Colonic mucosa (tissue), 4 donors: ENCODE measurements at regions not wholly inside any gene's neighbourhood (a gene's known extent, or its start where the extent isn't known, plus 50 kb on each side); places are given as distances from the start of the nearest gene placed in this dataset.

ENCODE experiments used
- DNase-seq: peaks from one replicate; pipeline ENCODE4 v3.0.0-alpha.2; 2020
- H3K27ac ChIP-seq: fragments of 200-600 bp; one replicate; pipeline ENCODE4 v1.8.0; 2021
- H3K27me3 ChIP-seq: fragments of 200-600 bp; one replicate; pipeline ENCODE4 v1.8.0; 2021
- H3K36me3 ChIP-seq: fragments of 200-600 bp; one replicate; pipeline ENCODE4 v1.8.0; 2021
- H3K4me1 ChIP-seq: fragments of 200-600 bp; one replicate; pipeline ENCODE4 v1.8.0; 2021; ENCODE audit warnings: mild to moderate bottlenecking
- H3K4me3 ChIP-seq: fragments of 200-600 bp; one replicate; pipeline ENCODE4 v1.8.0; 2021
- H3K9ac ChIP-seq, 2 donors: one replicate each; pipeline ENCODE4 v1.7.0; 2013; ENCODE audit warnings: control low read depth in 2 of 2, low read depth in 2 of 2, low read length in 2 of 2
- H3K9me3 ChIP-seq: fragments of 200-600 bp; one replicate; pipeline ENCODE4 v1.8.0; 2021
- intact Hi-C: fragments of 100-400 bp; cut with DNase I; formaldehyde crosslinking; loops from one replicate; pipeline ENCODE4 v1.14.1; 2022
- TF ChIP-seq, protein P1 (sequence below): fragments of 200-600 bp; IDR thresholded peaks from one replicate; pipeline ENCODE4 v1.8.0; 2022; ENCODE audit warnings: antibody characterized with exemption, mild to moderate bottlenecking
- donor health status: healthy.
- donor health status: DM: no; HTN: no; CAD: no.
- donor health status: DM: no; HTN: no; CAD: no.

GRCh38 chr15:35657679-35658311, 111.8 kb upstream of the DPH6 start:
- H3K27ac ChIP-seq, result no peak overlapping the region
- no peaks in the 10 kb centered on the region for H3K27me3 ChIP-seq
- no peaks in the 10 kb centered on the region for H3K9me3 ChIP-seq
- no peaks in the 10 kb centered on the region for H3K36me3 ChIP-seq
- no peak overlapping the region for H3K4me3 ChIP-seq
- DNase-seq, result no peak
- no peaks in the 10 kb centered on the region for H3K4me1 ChIP-seq
- TF ChIP-seq, protein P1, sequence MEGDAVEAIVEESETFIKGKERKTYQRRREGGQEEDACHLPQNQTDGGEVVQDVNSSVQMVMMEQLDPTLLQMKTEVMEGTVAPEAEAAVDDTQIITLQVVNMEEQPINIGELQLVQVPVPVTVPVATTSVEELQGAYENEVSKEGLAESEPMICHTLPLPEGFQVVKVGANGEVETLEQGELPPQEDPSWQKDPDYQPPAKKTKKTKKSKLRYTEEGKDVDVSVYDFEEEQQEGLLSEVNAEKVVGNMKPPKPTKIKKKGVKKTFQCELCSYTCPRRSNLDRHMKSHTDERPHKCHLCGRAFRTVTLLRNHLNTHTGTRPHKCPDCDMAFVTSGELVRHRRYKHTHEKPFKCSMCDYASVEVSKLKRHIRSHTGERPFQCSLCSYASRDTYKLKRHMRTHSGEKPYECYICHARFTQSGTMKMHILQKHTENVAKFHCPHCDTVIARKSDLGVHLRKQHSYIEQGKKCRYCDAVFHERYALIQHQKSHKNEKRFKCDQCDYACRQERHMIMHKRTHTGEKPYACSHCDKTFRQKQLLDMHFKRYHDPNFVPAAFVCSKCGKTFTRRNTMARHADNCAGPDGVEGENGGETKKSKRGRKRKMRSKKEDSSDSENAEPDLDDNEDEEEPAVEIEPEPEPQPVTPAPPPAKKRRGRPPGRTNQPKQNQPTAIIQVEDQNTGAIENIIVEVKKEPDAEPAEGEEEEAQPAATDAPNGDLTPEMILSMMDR, result no peak
- intact Hi-C loops, result no loop called here
- no peak overlapping the region for H3K9ac ChIP-seq

DNA sequence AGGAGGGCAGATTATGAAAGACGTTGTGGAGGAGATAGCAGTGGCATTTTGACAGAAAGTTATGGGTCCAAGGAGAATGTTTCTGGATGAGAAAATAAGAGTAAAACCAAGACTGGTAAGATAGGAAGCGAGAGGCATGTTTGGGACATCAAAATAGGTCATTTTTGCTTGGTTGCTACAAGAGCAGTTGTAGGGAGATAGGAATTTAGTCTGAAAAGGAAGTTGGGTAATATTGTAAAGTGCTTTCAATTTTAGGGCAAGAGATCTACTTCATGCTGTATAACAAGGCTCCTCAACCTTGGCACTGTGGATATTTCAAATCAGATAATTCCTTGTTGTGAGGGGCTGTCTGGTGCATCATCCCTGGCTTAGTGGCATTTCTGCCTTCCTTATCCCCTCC, 118.0 kb upstream of the DPH6 start:
- no peak for DNase-seq
- no peak overlapping the region for H3K9ac ChIP-seq
- TF ChIP-seq, protein P1, result no peak
- no peak overlapping the region for H3K27ac ChIP-seq
- no peaks in the 10 kb centered on the region for H3K36me3 ChIP-seq
- H3K9me3 ChIP-seq, result no peaks in the 10 kb centered on the region
- no peaks in the 10 kb centered on the region for H3K4me1 ChIP-seq
- intact Hi-C loops, result loop anchor here (10.0 kb wide), 1 partner anchor 119 kb away; the partner anchor contains the start of gene DPH6
- H3K4me3 ChIP-seq, result no peak overlapping the region
- H3K27me3 ChIP-seq, result no peaks in the 10 kb centered on the region

DNA sequence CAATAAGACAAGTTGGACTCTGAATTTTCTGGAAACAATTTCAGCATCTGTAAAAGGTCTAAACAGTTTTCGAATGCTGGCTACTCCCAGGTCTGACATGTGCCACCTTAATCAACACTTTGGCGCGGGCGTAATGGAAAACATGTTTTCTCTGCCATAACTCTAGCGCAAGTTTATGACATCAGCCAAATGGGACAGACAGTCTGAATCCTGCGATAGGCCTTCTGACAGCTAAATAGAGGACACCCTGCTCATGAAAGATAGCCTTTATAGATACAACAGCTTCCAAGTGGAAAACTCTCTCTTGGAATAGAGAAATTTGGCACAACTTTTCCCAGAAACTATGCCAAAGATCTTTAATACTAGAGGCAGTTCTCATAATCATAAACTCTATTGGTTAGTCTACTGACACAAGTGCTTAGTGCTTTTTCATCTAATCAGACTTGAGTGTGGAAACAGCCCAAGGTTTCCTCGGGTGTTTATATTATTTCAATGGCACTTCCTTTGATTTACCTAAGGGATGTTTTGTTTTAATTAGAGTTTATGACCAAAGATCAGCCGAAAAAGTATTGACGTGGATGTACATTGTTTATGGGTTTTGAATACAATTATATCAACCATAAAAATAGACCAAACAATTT, 120.1 kb upstream of the DPH6 start:
- intact Hi-C loops, result loop anchor here (10.0 kb wide), 1 partner anchor 121 kb away; the partner anchor contains the start of gene DPH6
- Histone ChIP-seq H3K9ac (no peak overlapping the region), H3K9me3 (no peaks in the 10 kb centered on the region), H3K36me3 (no peaks in the 10 kb centered on the region), H3K27ac (no peak overlapping the region), H3K4me3 (no peak overlapping the region), H3K27me3 (no peaks in the 10 kb centered on the region), H3K4me1 (no peaks in the 10 kb centered on the region)
- DNase-seq, result no peak
- TF ChIP-seq, protein P1, result no peak

- Histone ChIP-seq H3K4me3 (no peak overlapping the region), H3K27ac (no peak overlapping the region), H3K36me3 (no peaks in the 10 kb centered on the region), H3K27me3 (no peaks in the 10 kb centered on the region), H3K9me3 (no peaks in the 10 kb centered on the region), H3K4me1 (no peaks in the 10 kb centered on the region), H3K9ac (no peak overlapping the region)
- TF ChIP-seq, protein P1, result no peak
- DNase-seq, result no peak
- intact Hi-C loops, result loop anchor here (10.0 kb wide), 1 partner anchor 123 kb away; the partner anchor contains the start of gene DPH6
Measured at GRCh38 chr15:35667908-35668307, 121.9 kb upstream of the DPH6 start.

GRCh38 chr15:35669021-35669420, 123.1 kb upstream of the DPH6 start:
- intact Hi-C loops, result loop anchor here (10.0 kb wide), 1 partner anchor 124 kb away; the partner anchor contains the start of gene DPH6
- H3K9me3 ChIP-seq, result no peaks in the 10 kb centered on the region
- TF ChIP-seq, protein P1, result no peak

More at GRCh38 chr15:35669021-35669420, 123.1 kb upstream of the DPH6 start:
- no peaks in the 10 kb centered on the region for H3K27me3 ChIP-seq
- H3K9ac ChIP-seq, result no peak overlapping the region
- no peak overlapping the region for H3K4me3 ChIP-seq
- no peak overlapping the region for H3K27ac ChIP-seq
- no peak for DNase-seq
- no peaks in the 10 kb centered on the region for H3K4me1 ChIP-seq
- no peaks in the 10 kb centered on the region for H3K36me3 ChIP-seq
